HL-60 (cell line): ENCODE measurements at regions not wholly inside any gene's neighbourhood (a gene's known extent, or its start where the extent isn't known, plus 50 kb on each side); places are given as distances from the start of the nearest gene placed in this dataset.

Experiments used
- DNase-seq, 2 experiments: peaks; one replicate each; pipeline ENCODE4 v3.0.0-alpha.2; 2010 to 2020; ENCODE audit warnings: low read depth in 1 of 2, low spot score in 1 of 2
- H3K27ac ChIP-seq: fragments of 250-450 bp; sonication (Bioruptor Pico); replicated peaks from 2 replicates; pipeline ENCODE4 v1.5.1; 2020; ENCODE audit warnings: mild to moderate bottlenecking, moderate library complexity
- H3K27me3 ChIP-seq: fragments of 250-450 bp; sonication (Bioruptor Pico); 2 replicates; pipeline ENCODE4 v1.5.1; 2021; ENCODE audit warnings: mild to moderate bottlenecking, moderate library complexity; ENCODE audit not compliant: insufficient read depth, poor library complexity, severe bottlenecking
- H3K4me3 ChIP-seq: replicated peaks from 2 replicates; pipeline ENCODE4 v1.5.1; 2011; ENCODE audit warnings: mild to moderate bottlenecking, control low read depth, low read length; ENCODE audit not compliant: insufficient read depth
- GABPA ChIP-seq: IDR thresholded peaks from 2 replicates; pipeline ENCODE4 v1.6.1; 2012; ENCODE audit warnings: low read depth
- POLR2AphosphoS5 ChIP-seq: IDR thresholded peaks from 2 replicates; pipeline ENCODE4 v1.6.1; 2012; ENCODE audit warnings: low read depth
- SPI1 ChIP-seq: IDR thresholded peaks from 2 replicates; pipeline ENCODE4 v1.6.1; 2012; ENCODE audit warnings: low read depth, mild to moderate bottlenecking, borderline replicate concordance
- TF ChIP-seq, protein P1 (sequence below): IDR thresholded peaks from 2 replicates; pipeline ENCODE4 v1.6.1; 2012; ENCODE audit warnings: low read depth; ENCODE audit not compliant: insufficient replicate concordance
- TF ChIP-seq, protein P2 (sequence below): IDR thresholded peaks from one replicate; pipeline ENCODE4 v1.5.1; 2011; ENCODE audit warnings: low read length, control low read depth, inconsistent platforms; ENCODE audit not compliant: insufficient read depth

GRCh38 chr6:167663316-167663715, 163.4 kb upstream of the AFDN start:
- Histone ChIP-seq H3K27ac (no peak overlapping the region), H3K4me3 (no peak overlapping the region), H3K27me3 (no peaks in the 10 kb centered on the region)
- no peak for DNase-seq
- TF ChIP-seq POLR2AphosphoS5, result no peak
- TF ChIP-seq GABPA, result no peak
- no peak for TF ChIP-seq SPI1
- TF ChIP-seq, protein P1, sequence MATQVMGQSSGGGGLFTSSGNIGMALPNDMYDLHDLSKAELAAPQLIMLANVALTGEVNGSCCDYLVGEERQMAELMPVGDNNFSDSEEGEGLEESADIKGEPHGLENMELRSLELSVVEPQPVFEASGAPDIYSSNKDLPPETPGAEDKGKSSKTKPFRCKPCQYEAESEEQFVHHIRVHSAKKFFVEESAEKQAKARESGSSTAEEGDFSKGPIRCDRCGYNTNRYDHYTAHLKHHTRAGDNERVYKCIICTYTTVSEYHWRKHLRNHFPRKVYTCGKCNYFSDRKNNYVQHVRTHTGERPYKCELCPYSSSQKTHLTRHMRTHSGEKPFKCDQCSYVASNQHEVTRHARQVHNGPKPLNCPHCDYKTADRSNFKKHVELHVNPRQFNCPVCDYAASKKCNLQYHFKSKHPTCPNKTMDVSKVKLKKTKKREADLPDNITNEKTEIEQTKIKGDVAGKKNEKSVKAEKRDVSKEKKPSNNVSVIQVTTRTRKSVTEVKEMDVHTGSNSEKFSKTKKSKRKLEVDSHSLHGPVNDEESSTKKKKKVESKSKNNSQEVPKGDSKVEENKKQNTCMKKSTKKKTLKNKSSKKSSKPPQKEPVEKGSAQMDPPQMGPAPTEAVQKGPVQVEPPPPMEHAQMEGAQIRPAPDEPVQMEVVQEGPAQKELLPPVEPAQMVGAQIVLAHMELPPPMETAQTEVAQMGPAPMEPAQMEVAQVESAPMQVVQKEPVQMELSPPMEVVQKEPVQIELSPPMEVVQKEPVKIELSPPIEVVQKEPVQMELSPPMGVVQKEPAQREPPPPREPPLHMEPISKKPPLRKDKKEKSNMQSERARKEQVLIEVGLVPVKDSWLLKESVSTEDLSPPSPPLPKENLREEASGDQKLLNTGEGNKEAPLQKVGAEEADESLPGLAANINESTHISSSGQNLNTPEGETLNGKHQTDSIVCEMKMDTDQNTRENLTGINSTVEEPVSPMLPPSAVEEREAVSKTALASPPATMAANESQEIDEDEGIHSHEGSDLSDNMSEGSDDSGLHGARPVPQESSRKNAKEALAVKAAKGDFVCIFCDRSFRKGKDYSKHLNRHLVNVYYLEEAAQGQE, result no peak
- TF ChIP-seq, protein P2, sequence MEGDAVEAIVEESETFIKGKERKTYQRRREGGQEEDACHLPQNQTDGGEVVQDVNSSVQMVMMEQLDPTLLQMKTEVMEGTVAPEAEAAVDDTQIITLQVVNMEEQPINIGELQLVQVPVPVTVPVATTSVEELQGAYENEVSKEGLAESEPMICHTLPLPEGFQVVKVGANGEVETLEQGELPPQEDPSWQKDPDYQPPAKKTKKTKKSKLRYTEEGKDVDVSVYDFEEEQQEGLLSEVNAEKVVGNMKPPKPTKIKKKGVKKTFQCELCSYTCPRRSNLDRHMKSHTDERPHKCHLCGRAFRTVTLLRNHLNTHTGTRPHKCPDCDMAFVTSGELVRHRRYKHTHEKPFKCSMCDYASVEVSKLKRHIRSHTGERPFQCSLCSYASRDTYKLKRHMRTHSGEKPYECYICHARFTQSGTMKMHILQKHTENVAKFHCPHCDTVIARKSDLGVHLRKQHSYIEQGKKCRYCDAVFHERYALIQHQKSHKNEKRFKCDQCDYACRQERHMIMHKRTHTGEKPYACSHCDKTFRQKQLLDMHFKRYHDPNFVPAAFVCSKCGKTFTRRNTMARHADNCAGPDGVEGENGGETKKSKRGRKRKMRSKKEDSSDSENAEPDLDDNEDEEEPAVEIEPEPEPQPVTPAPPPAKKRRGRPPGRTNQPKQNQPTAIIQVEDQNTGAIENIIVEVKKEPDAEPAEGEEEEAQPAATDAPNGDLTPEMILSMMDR, result no peak

GRCh38 chr6:167663784-167664443, 162.8 kb upstream of the AFDN start:
- TF ChIP-seq POLR2AphosphoS5 (no peak), GABPA (no peak), SPI1 (no peak)
- TF ChIP-seq, protein P2, result no peak
- TF ChIP-seq, protein P1, result no peak
- DNase-seq, result no peak
- Histone ChIP-seq H3K4me3 (no peak overlapping the region), H3K27ac (no peak overlapping the region), H3K27me3 (no peaks in the 10 kb centered on the region)

DNA sequence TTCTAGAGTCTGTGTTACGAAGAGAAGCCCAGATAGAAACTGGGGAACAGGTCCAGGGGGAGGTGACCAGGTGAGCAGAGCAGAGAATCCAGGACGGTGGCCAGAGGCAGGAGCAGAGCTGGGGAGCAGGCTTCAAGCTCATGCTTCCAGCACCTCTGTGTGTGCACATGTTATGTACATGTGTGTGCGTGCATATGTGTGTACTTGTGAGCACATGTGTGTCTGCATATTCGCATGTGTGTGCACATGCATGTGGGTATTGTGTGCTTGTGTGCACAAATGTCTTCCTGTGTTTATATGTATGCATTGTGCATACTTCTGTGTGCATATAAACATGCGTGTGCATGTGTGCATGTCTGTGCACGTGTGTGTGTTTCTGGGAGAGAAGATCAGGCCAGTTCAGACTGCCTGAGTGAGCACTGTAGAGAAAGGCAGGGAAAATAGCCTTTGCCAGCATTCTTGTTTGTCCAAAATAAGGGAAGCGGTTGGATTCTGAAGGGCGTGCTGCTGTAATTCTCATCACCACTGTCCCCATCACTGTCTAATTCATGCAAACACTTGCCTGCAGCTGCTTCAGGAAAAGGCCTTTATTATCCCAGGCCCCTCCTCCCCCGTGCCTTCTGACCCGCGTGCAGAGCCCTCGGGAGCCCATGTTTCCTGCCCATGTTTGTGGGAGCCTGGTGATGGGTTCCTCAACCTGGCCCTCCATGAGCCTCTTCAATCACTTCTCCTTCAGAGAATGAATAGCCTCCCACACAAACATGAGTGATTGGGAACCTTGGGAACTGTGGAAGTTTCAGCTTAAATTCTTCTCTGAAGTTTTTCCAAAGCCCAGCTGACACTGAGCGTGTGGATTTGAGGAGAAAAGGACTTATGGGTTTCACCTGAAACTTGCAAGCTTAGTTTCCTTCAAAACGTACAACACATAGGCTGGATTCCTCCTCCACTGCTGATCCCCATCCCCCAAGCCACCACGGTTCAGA, 161.7 kb upstream of the AFDN start:
- TF ChIP-seq SPI1 (no peak), GABPA (no peak), POLR2AphosphoS5 (no peak)
- TF ChIP-seq, protein P2, result no peak
- TF ChIP-seq, protein P1, result no peak
- Histone ChIP-seq H3K27me3 (no peaks in the 10 kb centered on the region), H3K27ac (no peak overlapping the region), H3K4me3 (no peak overlapping the region)
- no peak for DNase-seq
